H1 (cell line): ENCODE measurements at regions not wholly inside any gene's neighbourhood (a gene's known extent, or its start where the extent isn't known, plus 50 kb on each side); places are given as distances from the start of the nearest gene placed in this dataset.

Experiments used
- KDM1A ChIP-seq: fragments of 200-600, 300-600 bp; sonication (generic); IDR thresholded peaks from 2 replicates; pipeline ENCODE4 v1.7.1; 2016; ENCODE audit warnings: mild to moderate bottlenecking, low read length, borderline replicate concordance
- RXRA ChIP-seq: IDR thresholded peaks from 2 replicates; pipeline ENCODE4 v1.6.1; 2011; ENCODE audit warnings: low read depth, mild to moderate bottlenecking, low read length, moderate library complexity; ENCODE audit not compliant: insufficient read depth
- TF ChIP-seq, protein P1 (sequence below): IDR thresholded peaks from 2 replicates; pipeline ENCODE4 v1.6.1; 2012; ENCODE audit warnings: inconsistent platforms

DNA sequence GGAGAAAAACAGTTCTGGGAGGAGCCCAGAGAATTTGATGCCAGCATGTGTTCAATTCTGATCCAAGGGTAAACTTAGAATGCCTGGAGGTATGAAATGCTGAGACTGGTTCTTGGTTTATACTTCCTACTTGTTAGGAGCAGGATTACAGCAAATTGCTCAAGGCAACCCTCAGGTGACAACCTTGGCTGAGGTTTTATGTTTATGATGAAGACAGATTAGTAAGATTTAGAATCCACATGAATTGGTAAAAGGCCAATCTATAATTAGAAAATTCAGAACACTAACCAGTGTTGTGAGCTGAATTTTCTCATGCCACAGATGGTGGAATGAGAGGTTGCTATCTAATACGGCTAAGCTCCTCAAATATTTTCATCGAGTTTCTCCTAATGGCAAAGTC, 235.3 kb upstream of the NRIP1 start (continued):
- TF ChIP-seq KDM1A (no peak), RXRA (no peak)
- TF ChIP-seq, protein P1, sequence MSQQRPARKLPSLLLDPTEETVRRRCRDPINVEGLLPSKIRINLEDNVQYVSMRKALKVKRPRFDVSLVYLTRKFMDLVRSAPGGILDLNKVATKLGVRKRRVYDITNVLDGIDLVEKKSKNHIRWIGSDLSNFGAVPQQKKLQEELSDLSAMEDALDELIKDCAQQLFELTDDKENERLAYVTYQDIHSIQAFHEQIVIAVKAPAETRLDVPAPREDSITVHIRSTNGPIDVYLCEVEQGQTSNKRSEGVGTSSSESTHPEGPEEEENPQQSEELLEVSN: no peak
